Aorta (tissue), 5 donors: ENCODE measurements at regions not wholly inside any gene's neighbourhood (a gene's known extent, or its start where the extent isn't known, plus 50 kb on each side); places are given as distances from the start of the nearest gene placed in this dataset.

ENCODE experiments used
- ATAC-seq: fragments of 200-7000 bp; cut with Tn5 transposase; one replicate; pipeline ENCODE4 v1.9.1; 2022; ENCODE audit warnings: moderate library complexity; ENCODE audit not compliant: low FRiP score
- DNase-seq, 2 donors: peaks; one replicate each; pipeline ENCODE4 v3.0.0-alpha.2; 2020
- H3K27ac ChIP-seq, 2 donors: one replicate each; pipeline ENCODE4 v1.5.1; 2013; ENCODE audit warnings: low read length in 2 of 2, mild to moderate bottlenecking in 2 of 2, moderate library complexity in 2 of 2, control low read depth in 1 of 2, inconsistent platforms in 1 of 2, low read depth in 1 of 2
- H3K27me3 ChIP-seq, 2 donors: one replicate each; pipeline ENCODE4 v1.6.1; 2013; ENCODE audit warnings: control low read depth in 1 of 2, low read length in 1 of 2, mild to moderate bottlenecking in 1 of 2, moderate library complexity in 1 of 2; ENCODE audit not compliant: insufficient read depth in 2 of 2, control insufficient read depth in 1 of 2
- H3K36me3 ChIP-seq, 2 donors: one replicate each; pipeline ENCODE4 v1.6.1; 2013; ENCODE audit warnings: control low read depth in 1 of 2, low read length in 1 of 2, mild to moderate bottlenecking in 1 of 2; ENCODE audit not compliant: insufficient read depth in 2 of 2, control insufficient read depth in 1 of 2
- H3K4me1 ChIP-seq, 2 donors: one replicate each; pipeline ENCODE4 v1.6.1; 2013; ENCODE audit warnings: low read length in 2 of 2, control low read depth in 1 of 2, mild to moderate bottlenecking in 1 of 2, moderate library complexity in 1 of 2; ENCODE audit not compliant: insufficient read depth in 2 of 2, control insufficient read depth in 1 of 2
- H3K4me3 ChIP-seq, 2 donors: one replicate each; pipeline ENCODE4 v1.5.1; 2013; ENCODE audit warnings: low read length in 2 of 2, control low read depth in 1 of 2, mild to moderate bottlenecking in 1 of 2
- H3K9me3 ChIP-seq: one replicate; pipeline ENCODE4 v1.6.1; 2013; ENCODE audit warnings: mild to moderate bottlenecking, low read length; ENCODE audit not compliant: control insufficient read depth
- WGBS, 2 donors: extraction: QIAGEN DNeasy Blood & Tissue Kit; methylation state at CpG; one replicate each; pipeline ENCODE4 v1.1.7; 2013; 5-methylcytosine and 5-hydroxymethylcytosine counted together
- intact Hi-C, 2 donors: fragments of 100-400 bp; cut with DNase I; formaldehyde crosslinking; loops; one replicate each; pipeline versions ENCODE4 v1.14.2 to v1.15.0; 2022
- donor health status: healthy with polysubstance abuse.
- donor health status: Bipolar disorder and iron deficiency.
- donor health status: DM: no; HTN: no; CAD: no.
- donor health status: DM: no; HTN: no; CAD: no.
- donor health status: DM: yes; HTN: yes; CAD: no.

GRCh38 chr19:30224689-30225606 is 147.2 kb upstream of the ZNF536 start:
- H3K9me3 ChIP-seq: no peaks in the 10 kb centered on the region
- intact Hi-C loops: no loop called here
- peak overlapping the region in 1 of 2 donors; percentile 45 for H3K4me3 ChIP-seq
- DNase-seq: no peak
- 4 to 5% methylated on average over 43 of the region's 43 CpGs for WGBS, 2 donors
- no peaks in the 10 kb centered on the region for H3K36me3 ChIP-seq
- peaks cover 0 to 3% of the 10 kb centered on the region in 2 donors for H3K27me3 ChIP-seq
- no peak for ATAC-seq
- no peaks in the 10 kb centered on the region for H3K4me1 ChIP-seq
- H3K27ac ChIP-seq: no peak overlapping the region

DNA sequence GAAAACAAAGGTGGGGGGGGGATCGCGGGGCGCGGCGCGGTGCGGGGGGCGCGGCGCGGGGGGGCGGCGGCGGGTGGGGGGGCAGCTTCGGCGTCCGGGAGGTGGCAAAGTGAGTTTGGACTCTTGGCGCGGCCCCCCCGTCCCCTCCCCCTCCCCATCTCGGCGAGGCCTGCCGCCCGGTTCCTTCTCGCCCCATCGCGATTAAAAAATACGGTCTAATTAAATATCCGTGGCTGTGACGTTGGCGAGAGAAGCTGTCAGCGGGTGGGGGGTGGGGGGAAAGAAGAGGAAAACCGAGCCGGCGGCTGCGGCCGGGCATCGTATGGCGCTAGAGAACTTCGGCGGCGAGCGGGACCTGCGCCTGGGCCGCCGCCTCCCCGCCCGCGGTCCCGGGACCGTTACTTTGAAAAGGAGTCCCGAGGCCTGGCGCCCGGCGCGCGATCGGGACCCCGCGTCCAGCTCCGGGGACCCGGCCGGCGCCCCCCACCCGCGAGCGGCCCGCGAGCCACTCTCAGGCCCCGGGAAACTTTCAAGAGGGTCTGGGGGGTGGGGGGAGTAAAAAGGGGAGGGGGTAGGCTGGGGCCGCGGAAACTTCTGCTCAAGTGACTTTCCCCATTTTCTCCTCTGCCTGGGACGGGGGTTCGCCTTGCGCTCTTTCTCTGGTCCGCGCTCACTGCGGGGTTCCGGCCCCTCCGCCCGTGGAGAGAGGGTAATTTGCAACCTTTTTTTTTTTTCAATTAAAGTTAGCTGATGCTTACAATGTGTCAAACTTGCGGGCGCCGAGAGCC is 146.3 kb upstream of the ZNF536 start:
- ATAC-seq (no peak), DNase-seq (no peak)
- Histone ChIP-seq H3K9me3 (no peaks in the 10 kb centered on the region), H3K36me3 (no peaks in the 10 kb centered on the region), H3K4me1 (no peaks in the 10 kb centered on the region), H3K27ac (no peak overlapping the region), H3K4me3 (peak overlapping the region; percentile 14 to 45), H3K27me3 (peaks cover 0 to 3% of the 10 kb centered on the region in 2 donors)
- intact Hi-C loops: no loop called here
- 2% methylated on average over 55 to 84 of the region's 84 CpGs for WGBS, 2 donors

GRCh38 chr19:30226464-30227011 is 145.6 kb upstream of the ZNF536 start:
- WGBS, 2 donors: 2% methylated on average over 29 of the region's 29 CpGs
- DNase-seq: no peak
- ATAC-seq: no peak
- Histone ChIP-seq H3K36me3 (no peaks in the 10 kb centered on the region), H3K4me1 (no peaks in the 10 kb centered on the region), H3K4me3 (peak overlapping the region in 1 of 2 donors; percentile 45), H3K27ac (no peak overlapping the region), H3K9me3 (no peaks in the 10 kb centered on the region), H3K27me3 (peaks cover 0 to 3% of the 10 kb centered on the region in 2 donors)
- intact Hi-C loops: no loop called here

DNA sequence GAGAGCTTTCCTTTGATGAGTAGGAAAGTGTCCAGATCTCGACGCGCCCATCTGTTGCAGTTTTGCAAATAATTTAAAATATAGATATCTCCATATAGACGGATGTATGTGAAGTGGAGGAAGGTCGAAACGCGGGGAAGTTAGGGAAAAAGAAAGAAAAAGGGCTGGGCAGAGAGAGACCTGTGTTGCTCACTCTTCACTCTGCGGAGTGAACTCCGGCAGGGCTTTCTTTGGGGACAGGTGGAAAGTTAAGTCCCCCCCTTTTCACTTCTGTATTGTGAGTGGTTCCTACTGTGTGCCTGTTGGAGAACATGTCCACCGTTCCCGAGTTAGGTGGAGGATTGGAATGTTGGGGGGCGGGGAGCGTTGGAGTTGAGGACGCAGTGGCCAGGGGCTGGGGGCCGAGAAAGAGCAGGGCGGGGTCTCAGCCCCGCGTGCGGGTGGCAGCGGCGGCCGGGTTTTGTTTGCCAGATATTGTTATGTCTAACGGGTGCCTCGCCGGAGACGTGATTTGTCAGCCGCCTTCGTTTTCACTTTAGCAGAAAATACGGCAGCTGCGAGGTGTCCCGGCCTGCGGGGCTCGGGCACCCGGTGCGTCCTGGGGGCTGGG is 145.1 kb upstream of the ZNF536 start:
- no peaks in the 10 kb centered on the region for H3K4me1 ChIP-seq
- intact Hi-C loops: no loop called here
- no peaks in the 10 kb centered on the region for H3K9me3 ChIP-seq
- 0 to 1% methylated on average over 35 of the region's 35 CpGs for WGBS, 2 donors
- no peaks in the 10 kb centered on the region for H3K36me3 ChIP-seq
- H3K4me3 ChIP-seq: peak overlapping the region; percentile 45 to 77
- H3K27ac ChIP-seq: no peak overlapping the region
- ATAC-seq (no peak), DNase-seq (no peak)
- peaks cover 0 to 3% of the 10 kb centered on the region in 2 donors for H3K27me3 ChIP-seq

DNA sequence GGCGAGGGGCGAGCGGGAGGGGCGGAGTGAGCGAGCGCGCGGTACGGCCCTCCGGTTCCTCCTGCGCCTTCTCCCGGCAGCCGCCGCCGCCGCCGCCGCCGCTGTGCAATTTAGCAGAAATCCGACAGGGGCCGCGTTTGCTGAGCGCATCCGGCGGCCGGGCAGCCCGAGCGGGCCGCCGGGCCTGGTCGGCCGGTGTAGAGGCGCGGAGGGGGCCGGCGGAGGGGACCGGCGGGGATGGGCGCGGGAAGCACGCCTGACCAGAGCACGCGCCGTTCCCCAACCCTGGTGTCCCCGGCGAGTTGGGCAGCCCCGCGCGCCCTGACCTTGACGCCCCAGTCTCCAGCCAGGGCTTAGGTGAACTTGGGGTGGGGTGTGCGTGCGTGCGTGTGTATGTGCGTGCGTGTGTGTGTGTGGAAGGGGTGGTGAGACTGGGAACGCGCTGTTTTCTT is 144.5 kb upstream of the ZNF536 start:
- DNase-seq (peak in 1 of 2 donors; percentile 62), ATAC-seq (peak; percentile 79)
- WGBS, 2 donors: 0 to 1% methylated on average over 31 to 57 of the region's 57 CpGs
- Histone ChIP-seq H3K27me3 (no peaks in the 10 kb centered on the region), H3K27ac (no peak overlapping the region), H3K4me3 (peak overlapping the region; percentile 45 to 77), H3K36me3 (no peaks in the 10 kb centered on the region), H3K9me3 (no peaks in the 10 kb centered on the region), H3K4me1 (no peaks in the 10 kb centered on the region)
- intact Hi-C loops: no loop called here

DNA sequence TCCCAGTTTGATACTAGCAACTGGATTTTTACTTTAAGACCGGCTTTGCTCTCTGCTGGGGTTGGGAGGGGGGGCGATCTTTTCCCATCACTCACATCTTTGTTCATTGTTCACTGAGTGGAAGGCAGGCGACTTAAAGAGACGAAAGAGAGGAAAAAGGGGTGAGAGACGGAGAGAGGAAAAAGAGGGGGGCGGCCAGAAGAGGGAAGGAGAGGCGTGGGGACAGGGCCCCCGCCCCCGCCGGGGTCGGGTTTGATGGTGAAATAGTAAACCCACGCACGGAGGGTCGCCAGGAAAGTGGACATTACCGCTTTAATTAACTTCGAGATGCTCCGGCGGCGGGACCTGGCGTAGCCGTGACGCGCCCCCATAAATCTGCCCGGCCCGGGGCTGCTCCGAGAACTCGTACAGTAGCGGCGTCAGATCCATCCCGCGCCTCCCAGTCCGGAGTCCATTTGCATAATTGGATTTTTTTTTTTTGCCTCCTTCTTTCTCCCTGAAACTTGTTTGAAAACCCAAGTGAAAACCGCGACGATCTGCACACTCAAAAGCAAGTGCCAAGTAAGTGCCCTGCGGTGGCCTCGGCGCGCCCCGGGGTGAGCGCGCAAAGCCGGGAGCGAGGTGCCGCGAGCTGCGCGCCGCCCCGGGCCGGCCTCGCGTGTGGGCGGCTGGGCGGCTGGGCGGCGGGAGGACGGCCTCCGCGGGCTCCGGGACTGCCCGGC is 143.9 kb upstream of the ZNF536 start:
- Histone ChIP-seq H3K4me1 (no peaks in the 10 kb centered on the region), H3K4me3 (peak overlapping the region in 1 of 2 donors; percentile 45), H3K36me3 (no peaks in the 10 kb centered on the region), H3K9me3 (no peaks in the 10 kb centered on the region), H3K27ac (no peak overlapping the region), H3K27me3 (no peaks in the 10 kb centered on the region)
- no peak for ATAC-seq
- intact Hi-C loops: no loop called here
- DNase-seq: no peak
- WGBS, 2 donors: 0 to 1% methylated on average over 61 to 62 of the region's 62 CpGs

- intact Hi-C loops: no loop called here
- peak overlapping the region in 1 of 2 donors; percentile 8 for H3K4me3 ChIP-seq
- no peaks in the 10 kb centered on the region for H3K27me3 ChIP-seq
These were observed 143.2 kb upstream of the ZNF536 start for GRCh38 chr19:30228835-30229524.

More at GRCh38 chr19:30228835-30229524, 143.2 kb upstream of the ZNF536 start:
- 4 to 5% methylated on average over 35 of the region's 35 CpGs for WGBS, 2 donors
- H3K27ac ChIP-seq: no peak overlapping the region
- no peaks in the 10 kb centered on the region for H3K36me3 ChIP-seq
- ATAC-seq (no peak), DNase-seq (no peak)
- H3K4me1 ChIP-seq: no peaks in the 10 kb centered on the region
- no peaks in the 10 kb centered on the region for H3K9me3 ChIP-seq
